ENCODE measurements at regions not wholly inside any gene's neighbourhood (a gene's known extent, or its start where the extent isn't known, plus 50 kb on each side); places are given as distances from the start of the nearest gene placed in this dataset.

GRCh38 chr5:67954351-67954750, 261.2 kb upstream of the PIK3R1 start:
- TF ChIP-seq POLR2AphosphoS5 (IDR thresholded peaks at IDR 0.05; ENCODE audit: low read depth, low read length) = no peak
- no peak for TF ChIP-seq SIN3A (IDR thresholded peaks at IDR 0.05; ENCODE audit: borderline replicate concordance, insufficient read depth, low read length)
- TF ChIP-seq TAF1 (IDR thresholded peaks at IDR 0.05; ENCODE audit: borderline replicate concordance, insufficient read depth, low read length) = no peak
- TF ChIP-seq, protein P1, sequence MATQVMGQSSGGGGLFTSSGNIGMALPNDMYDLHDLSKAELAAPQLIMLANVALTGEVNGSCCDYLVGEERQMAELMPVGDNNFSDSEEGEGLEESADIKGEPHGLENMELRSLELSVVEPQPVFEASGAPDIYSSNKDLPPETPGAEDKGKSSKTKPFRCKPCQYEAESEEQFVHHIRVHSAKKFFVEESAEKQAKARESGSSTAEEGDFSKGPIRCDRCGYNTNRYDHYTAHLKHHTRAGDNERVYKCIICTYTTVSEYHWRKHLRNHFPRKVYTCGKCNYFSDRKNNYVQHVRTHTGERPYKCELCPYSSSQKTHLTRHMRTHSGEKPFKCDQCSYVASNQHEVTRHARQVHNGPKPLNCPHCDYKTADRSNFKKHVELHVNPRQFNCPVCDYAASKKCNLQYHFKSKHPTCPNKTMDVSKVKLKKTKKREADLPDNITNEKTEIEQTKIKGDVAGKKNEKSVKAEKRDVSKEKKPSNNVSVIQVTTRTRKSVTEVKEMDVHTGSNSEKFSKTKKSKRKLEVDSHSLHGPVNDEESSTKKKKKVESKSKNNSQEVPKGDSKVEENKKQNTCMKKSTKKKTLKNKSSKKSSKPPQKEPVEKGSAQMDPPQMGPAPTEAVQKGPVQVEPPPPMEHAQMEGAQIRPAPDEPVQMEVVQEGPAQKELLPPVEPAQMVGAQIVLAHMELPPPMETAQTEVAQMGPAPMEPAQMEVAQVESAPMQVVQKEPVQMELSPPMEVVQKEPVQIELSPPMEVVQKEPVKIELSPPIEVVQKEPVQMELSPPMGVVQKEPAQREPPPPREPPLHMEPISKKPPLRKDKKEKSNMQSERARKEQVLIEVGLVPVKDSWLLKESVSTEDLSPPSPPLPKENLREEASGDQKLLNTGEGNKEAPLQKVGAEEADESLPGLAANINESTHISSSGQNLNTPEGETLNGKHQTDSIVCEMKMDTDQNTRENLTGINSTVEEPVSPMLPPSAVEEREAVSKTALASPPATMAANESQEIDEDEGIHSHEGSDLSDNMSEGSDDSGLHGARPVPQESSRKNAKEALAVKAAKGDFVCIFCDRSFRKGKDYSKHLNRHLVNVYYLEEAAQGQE (IDR thresholded peaks at IDR 0.05; ENCODE audit: insufficient read depth in 1 of 2, low read depth in 2 of 2, low read length in 2 of 2) = no peak

Measured in PFSK-1 (cell line).